Activated CD8-positive, alpha-beta T cell treated with anti-CD3 and anti-CD28 coated beads for 36 hours (primary cell): ENCODE measurements at regions not wholly inside any gene's neighbourhood (a gene's known extent, or its start where the extent isn't known, plus 50 kb on each side); places are given as distances from the start of the nearest gene placed in this dataset.

Experiments
- ATAC-seq: fragments of 200-7000 bp; cut with Tn5 transposase; one replicate; pipeline ENCODE4 v1.10.0; 2021; ENCODE audit warnings: mild to moderate bottlenecking, moderate library complexity
- CTCF ChIA-PET: fragments of 350-600 bp; sonication (Branson Sonifier 250); formaldehyde crosslinking; loops from one replicate; lab custom pipeline; 2021; ENCODE audit warnings: antibody characterized with exemption; lab: Charles Lee
- POLR2A ChIA-PET: fragments of 350-600 bp; sonication (Branson Sonifier 250); formaldehyde crosslinking; loops from one replicate; lab custom pipeline; 2021; ENCODE audit warnings: antibody characterized with exemption; lab: Charles Lee
- DNase-seq: peaks from one replicate; pipeline ENCODE4 v3.0.0-alpha.2; 2020
- H3K27ac Mint-ChIP-seq: one replicate; pipeline ENCODE4 v1.8.0; 2021; ENCODE audit warnings: mild to moderate bottlenecking, mixed read lengths
- H3K27me3 Mint-ChIP-seq: one replicate; pipeline ENCODE4 v1.8.0; 2021; ENCODE audit warnings: mixed read lengths
- H3K36me3 Mint-ChIP-seq: one replicate; pipeline ENCODE4 v1.8.0; 2021; ENCODE audit warnings: low read depth, mixed read lengths
- H3K4me1 Mint-ChIP-seq: one replicate; pipeline ENCODE4 v1.8.0; 2021; ENCODE audit warnings: low read depth, mixed read lengths
- H3K4me3 Mint-ChIP-seq: one replicate; pipeline ENCODE4 v1.8.0; 2021; ENCODE audit warnings: mild to moderate bottlenecking, moderate library complexity, mixed read lengths
- H3K9me3 Mint-ChIP-seq: one replicate; pipeline ENCODE4 v1.8.0; 2021; ENCODE audit warnings: mixed read lengths
- CTCF ChIP-seq: fragments of 200-600 bp; IDR thresholded peaks from one replicate; pipeline ENCODE4 v1.8.0; 2022; ENCODE audit warnings: antibody characterized with exemption, mild to moderate bottlenecking
- intact Hi-C: fragments of 100-400 bp; cut with micrococcal nuclease; formaldehyde crosslinking; loops from one replicate; pipeline ENCODE4 v1.10.0; 2022

- TF ChIP-seq CTCF: no peak
- no peaks in the 10 kb centered on the region for H3K9me3 Mint-ChIP-seq
- no peak for DNase-seq
- ATAC-seq: no peak
- CTCF ChIA-PET: no interaction called here
- H3K27me3 Mint-ChIP-seq: no peaks in the 10 kb centered on the region
- intact Hi-C loops: no loop called here
- H3K4me1 Mint-ChIP-seq: no peaks in the 10 kb centered on the region
- H3K4me3 Mint-ChIP-seq: no peak overlapping the region
- H3K27ac Mint-ChIP-seq: no peak overlapping the region
- POLR2A ChIA-PET: no interaction called here
- H3K36me3 Mint-ChIP-seq: no peaks in the 10 kb centered on the region
Observed at GRCh38 chr5:111676926-111677415, 80.0 kb downstream of the NREP start.

GRCh38 chr5:111676466-111676865 lies 80.5 kb downstream of the NREP start:
- ATAC-seq (no peak), DNase-seq (no peak)
- H3K9me3 Mint-ChIP-seq: no peaks in the 10 kb centered on the region
- intact Hi-C loops: no loop called here
- ChIA-PET POLR2A (no interaction called here), CTCF (no interaction called here)
- H3K4me1 Mint-ChIP-seq: no peaks in the 10 kb centered on the region
- no peaks in the 10 kb centered on the region for H3K27me3 Mint-ChIP-seq
- no peaks in the 10 kb centered on the region for H3K36me3 Mint-ChIP-seq
- H3K4me3 Mint-ChIP-seq: no peak overlapping the region
- H3K27ac Mint-ChIP-seq: no peak overlapping the region
- TF ChIP-seq CTCF: no peak

GRCh38 chr5:111675201-111675934 lies 81.6 kb downstream of the NREP start:
- Mint-ChIP-seq H3K27me3 (no peaks in the 10 kb centered on the region), H3K27ac (no peak overlapping the region), H3K4me3 (no peak overlapping the region), H3K4me1 (no peaks in the 10 kb centered on the region), H3K9me3 (no peaks in the 10 kb centered on the region), H3K36me3 (no peaks in the 10 kb centered on the region)
- intact Hi-C loops: no loop called here
- CTCF ChIA-PET: no interaction called here
- TF ChIP-seq CTCF: no peak
- POLR2A ChIA-PET: no interaction called here
- no peak for ATAC-seq
- no peak for DNase-seq

GRCh38 chr5:111673891-111674626 lies 82.9 kb downstream of the NREP start:
- no peaks in the 10 kb centered on the region for H3K36me3 Mint-ChIP-seq
- no peak overlapping the region for H3K27ac Mint-ChIP-seq
- no peak overlapping the region for H3K4me3 Mint-ChIP-seq
- H3K4me1 Mint-ChIP-seq: no peaks in the 10 kb centered on the region
- ChIA-PET CTCF (no interaction called here), POLR2A (no interaction called here)
- ATAC-seq (no peak), DNase-seq (no peak)
- intact Hi-C loops: no loop called here
- no peaks in the 10 kb centered on the region for H3K9me3 Mint-ChIP-seq
- H3K27me3 Mint-ChIP-seq: no peaks in the 10 kb centered on the region
- no peak for TF ChIP-seq CTCF

GRCh38 chr5:111672099-111672498 lies 84.9 kb downstream of the NREP start:
- no peak overlapping the region for H3K27ac Mint-ChIP-seq
- ATAC-seq: no peak
- H3K36me3 Mint-ChIP-seq: no peaks in the 10 kb centered on the region
- peaks cover 1% of the 10 kb centered on the region for H3K4me1 Mint-ChIP-seq
- no peaks in the 10 kb centered on the region for H3K27me3 Mint-ChIP-seq
- DNase-seq: no peak
- intact Hi-C loops: no loop called here
- no peak overlapping the region for H3K4me3 Mint-ChIP-seq
- no peaks in the 10 kb centered on the region for H3K9me3 Mint-ChIP-seq
- POLR2A ChIA-PET: no interaction called here
- CTCF ChIA-PET: interaction anchor here (1.7 kb wide), 1 partner anchor 122 kb away, joined by 5 read pairs; no protein-coding TSS in a partner anchor
- TF ChIP-seq CTCF: no peak
